ENCODE measurements at regions not wholly inside any gene's neighbourhood (a gene's known extent, or its start where the extent isn't known, plus 50 kb on each side); places are given as distances from the start of the nearest gene placed in this dataset.

DNA sequence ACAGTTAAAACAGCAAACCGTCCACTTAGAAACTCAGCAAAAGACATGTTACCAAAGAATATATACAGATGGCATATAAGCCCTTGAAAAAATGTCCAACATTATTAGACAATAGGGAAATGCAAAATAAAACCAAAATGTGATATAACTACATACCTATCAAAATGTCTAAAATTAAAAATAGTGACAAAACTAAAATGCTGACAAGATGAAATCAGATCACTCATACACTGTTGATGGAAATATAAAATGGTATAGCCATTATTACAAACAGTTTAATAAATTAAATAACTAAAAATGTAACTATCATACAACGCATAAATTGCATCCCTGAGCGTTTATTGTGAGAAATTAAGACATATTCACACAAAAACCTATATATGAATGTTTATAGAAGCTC is 939.7 kb upstream of the ZWINT start:
- TF ChIP-seq, protein P1, sequence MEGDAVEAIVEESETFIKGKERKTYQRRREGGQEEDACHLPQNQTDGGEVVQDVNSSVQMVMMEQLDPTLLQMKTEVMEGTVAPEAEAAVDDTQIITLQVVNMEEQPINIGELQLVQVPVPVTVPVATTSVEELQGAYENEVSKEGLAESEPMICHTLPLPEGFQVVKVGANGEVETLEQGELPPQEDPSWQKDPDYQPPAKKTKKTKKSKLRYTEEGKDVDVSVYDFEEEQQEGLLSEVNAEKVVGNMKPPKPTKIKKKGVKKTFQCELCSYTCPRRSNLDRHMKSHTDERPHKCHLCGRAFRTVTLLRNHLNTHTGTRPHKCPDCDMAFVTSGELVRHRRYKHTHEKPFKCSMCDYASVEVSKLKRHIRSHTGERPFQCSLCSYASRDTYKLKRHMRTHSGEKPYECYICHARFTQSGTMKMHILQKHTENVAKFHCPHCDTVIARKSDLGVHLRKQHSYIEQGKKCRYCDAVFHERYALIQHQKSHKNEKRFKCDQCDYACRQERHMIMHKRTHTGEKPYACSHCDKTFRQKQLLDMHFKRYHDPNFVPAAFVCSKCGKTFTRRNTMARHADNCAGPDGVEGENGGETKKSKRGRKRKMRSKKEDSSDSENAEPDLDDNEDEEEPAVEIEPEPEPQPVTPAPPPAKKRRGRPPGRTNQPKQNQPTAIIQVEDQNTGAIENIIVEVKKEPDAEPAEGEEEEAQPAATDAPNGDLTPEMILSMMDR (conservative IDR thresholded peaks at IDR 0.05; ENCODE audit: low read length), result no peak
- no peak for TF ChIP-seq EZH2phosphoT487 (IDR thresholded peaks at IDR 0.05; ENCODE audit: borderline replicate concordance)
